HG03066 (cell line): ENCODE measurements at regions not wholly inside any gene's neighbourhood (a gene's known extent, or its start where the extent isn't known, plus 50 kb on each side); places are given as distances from the start of the nearest gene placed in this dataset.

Experiments used
- ATAC-seq: cut with Tn5 transposase; IDR thresholded peaks from one replicate; pipeline ENCODE4 v1.9.1; 2021; ENCODE audit warnings: low read depth; ENCODE audit not compliant: unreplicated experiment

GRCh38 chr2:198852248-198852647 lies 605.5 kb downstream of the SATB2 start:
- no peak for ATAC-seq

GRCh38 chr2:198825534-198825933 lies 632.2 kb downstream of the SATB2 start:
- ATAC-seq: no peak

GRCh38 chr2:198817536-198817935 lies 640.2 kb downstream of the SATB2 start:
- no peak for ATAC-seq

GRCh38 chr2:198815626-198816025 lies 642.1 kb downstream of the SATB2 start:
- no peak for ATAC-seq

DNA sequence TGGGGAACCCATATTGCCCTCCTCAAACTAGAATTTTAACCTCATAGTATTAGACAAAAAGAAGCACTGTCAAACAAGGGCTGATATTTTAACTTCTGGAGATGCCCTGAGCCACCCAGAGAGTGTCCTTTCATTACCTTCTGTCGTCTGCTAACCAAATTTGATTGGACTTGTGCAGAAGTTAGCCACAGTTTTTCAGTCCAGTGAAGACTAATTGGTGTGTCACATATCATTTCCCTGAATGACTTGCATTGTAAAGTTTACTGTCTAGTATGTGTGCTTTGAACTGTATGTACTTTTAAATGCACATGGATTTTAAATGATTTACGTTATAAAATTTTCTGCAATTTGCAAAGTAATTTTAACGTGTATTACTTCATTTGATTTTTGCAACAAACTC lies 646.5 kb downstream of the SATB2 start:
- ATAC-seq: no peak

DNA sequence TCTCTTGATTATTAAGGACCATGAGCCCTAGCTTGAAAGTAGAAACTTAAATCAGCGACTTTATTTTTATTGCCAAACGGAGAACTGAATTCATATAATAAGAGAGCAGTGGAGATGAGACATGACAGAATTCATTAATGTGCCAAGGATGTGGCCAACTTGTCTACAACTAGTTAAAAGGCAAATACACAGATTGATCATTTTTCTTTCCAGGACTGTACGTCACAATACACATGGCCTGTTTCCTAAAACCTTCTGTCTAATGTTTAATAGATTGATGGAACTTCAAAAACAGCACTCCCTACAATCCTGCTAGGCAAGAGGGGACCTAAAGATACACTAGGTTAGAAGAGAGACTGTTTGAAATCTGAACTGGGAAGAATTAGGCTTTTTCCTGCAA lies 647.8 kb downstream of the SATB2 start:
- no peak for ATAC-seq

- no peak for ATAC-seq
These were observed 650.6 kb downstream of the SATB2 start for GRCh38 chr2:198807131-198807530.

DNA sequence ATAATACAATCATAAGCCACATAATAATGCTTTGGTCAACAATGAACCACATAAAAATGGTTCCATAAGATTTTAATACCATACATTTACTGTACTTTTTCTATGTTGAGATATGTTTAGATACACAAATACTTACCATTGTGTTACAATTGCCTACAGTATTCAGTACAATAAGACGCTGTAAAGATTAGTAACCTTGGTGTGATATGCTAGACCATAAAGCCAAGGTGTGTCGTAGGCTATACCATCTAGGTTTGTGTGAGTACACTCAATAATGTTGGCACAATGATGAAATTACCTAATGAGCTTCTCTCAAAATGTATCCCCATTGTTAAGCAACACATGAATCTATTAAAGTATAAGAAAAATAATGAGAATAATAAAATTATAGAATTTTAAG lies 662.3 kb downstream of the SATB2 start:
- ATAC-seq: no peak

- ATAC-seq: no peak
These were observed 666.1 kb downstream of the SATB2 start for GRCh38 chr2:198791623-198792022.

- ATAC-seq: no peak
These were observed 669.1 kb downstream of the SATB2 start for GRCh38 chr2:198788676-198789075.

GRCh38 chr2:198782734-198783133 lies 675.0 kb downstream of the SATB2 start:
- no peak for ATAC-seq

GRCh38 chr2:198776616-198777406 lies 680.9 kb downstream of the SATB2 start:
- ATAC-seq: no peak

DNA sequence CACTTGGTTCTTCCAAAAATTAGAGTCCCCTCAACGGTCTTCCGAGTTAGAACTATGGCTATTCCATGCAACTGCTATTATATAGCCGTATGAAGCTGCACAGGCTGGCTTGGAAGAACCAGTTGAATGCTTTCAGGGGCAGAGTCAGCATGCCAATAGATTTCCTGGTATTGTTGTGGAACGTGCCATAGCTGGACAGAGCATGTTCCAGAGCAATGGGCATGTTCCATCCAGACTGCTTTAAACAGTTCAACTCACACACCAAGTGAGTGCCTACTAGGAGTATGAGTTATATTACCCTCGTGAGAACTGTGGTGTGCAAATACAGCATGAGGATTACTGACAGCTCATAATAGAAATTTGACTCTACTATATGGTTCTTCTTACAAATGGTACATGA lies 682.0 kb downstream of the SATB2 start:
- no peak for ATAC-seq

DNA sequence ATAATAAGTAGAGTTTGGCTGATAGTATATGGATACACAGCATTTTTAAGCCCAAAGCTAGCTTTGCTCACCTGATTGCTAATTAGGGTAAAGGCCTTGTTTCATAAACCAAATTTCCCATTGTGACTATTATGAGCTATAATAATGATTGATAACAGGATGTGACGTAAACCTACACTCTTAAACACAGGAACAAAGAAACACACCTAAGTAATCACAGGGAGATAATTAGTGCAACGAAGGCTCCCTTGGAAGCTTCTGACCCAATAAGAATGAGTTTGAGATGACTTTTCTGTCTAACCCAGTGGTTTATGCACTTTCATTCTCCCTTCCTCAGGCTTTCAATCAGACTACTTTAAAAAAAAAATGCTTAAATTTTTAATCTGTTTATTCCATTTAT lies 683.2 kb downstream of the SATB2 start:
- no peak for ATAC-seq

GRCh38 chr2:198767694-198768093 lies 690.0 kb downstream of the SATB2 start:
- no peak for ATAC-seq

DNA sequence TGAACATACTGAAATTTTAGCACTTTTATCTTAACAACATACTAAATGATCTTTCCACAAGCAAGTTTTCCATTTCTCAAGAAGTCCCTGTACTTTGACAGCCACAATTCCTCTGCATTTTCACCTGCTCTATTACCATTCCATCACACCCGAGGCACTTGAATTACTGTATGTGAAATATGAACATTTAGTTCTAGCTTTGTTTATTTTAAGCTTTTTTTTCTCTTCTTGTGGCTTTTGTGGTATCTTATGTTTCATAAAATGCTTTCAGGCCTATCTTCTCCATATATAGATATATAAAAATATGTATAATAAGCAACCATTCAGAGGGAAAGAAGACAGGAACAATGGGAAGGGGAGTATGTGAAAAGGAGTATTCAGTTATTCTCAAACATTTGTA lies 693.9 kb downstream of the SATB2 start:
- ATAC-seq: no peak

GRCh38 chr2:198762441-198762840 lies 695.3 kb downstream of the SATB2 start:
- ATAC-seq: no peak

DNA sequence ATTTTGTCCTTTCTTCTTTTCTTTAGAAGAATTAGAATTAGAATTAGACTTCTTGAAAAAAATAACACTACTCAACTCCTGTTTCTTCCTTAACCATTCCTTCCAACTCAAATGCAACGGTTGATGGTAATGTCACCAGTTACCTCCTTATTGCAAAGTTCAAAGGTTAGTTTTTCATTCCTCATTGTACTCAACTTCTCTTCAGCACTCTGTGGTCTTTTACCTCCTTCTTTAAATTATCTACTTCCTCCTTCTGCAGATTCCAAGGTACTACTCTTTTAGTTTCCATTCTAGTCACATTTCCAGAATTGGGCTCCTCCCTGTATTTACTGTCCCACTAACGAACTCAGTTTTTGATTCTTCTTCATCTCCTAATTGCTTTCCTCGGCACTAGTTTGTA lies 700.7 kb downstream of the SATB2 start:
- ATAC-seq: no peak

DNA sequence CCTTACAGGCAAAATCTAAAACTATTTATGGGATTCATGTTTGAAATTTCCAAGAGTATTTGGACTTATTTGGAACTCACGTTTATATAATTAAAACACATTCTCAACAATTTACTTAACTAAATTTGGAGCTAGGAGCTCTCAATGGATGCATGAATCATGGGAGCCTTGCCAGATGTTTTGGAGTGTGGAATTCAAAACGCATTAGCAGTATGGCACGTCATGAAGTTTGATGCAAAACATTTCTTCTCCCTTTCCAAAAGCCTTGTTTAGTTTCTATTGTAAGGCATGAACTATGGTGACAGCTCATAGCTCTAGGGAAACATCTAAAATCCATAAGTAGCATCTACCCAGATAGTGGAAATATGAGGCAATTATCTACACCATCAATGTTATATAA lies 701.6 kb downstream of the SATB2 start:
- ATAC-seq: no peak

- no peak for ATAC-seq
These were observed 704.6 kb downstream of the SATB2 start for GRCh38 chr2:198753101-198753500.

DNA sequence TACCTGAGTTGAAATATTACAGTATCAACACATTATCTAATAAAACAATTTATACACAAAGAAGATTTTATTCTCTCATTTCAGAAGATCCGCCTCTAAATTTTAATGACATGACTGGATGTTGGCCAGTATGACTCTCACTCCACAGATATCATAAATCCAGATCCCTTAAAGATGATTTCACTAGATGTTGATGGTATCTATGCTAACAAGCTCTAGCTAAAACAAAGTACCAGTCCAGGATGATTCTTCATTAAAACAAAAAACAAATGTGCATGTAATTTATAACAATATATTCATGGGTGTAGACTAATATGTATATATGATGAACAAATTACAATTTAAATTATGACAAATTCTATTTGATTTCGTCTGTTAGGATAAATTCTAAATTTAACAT lies 708.4 kb downstream of the SATB2 start:
- no peak for ATAC-seq

DNA sequence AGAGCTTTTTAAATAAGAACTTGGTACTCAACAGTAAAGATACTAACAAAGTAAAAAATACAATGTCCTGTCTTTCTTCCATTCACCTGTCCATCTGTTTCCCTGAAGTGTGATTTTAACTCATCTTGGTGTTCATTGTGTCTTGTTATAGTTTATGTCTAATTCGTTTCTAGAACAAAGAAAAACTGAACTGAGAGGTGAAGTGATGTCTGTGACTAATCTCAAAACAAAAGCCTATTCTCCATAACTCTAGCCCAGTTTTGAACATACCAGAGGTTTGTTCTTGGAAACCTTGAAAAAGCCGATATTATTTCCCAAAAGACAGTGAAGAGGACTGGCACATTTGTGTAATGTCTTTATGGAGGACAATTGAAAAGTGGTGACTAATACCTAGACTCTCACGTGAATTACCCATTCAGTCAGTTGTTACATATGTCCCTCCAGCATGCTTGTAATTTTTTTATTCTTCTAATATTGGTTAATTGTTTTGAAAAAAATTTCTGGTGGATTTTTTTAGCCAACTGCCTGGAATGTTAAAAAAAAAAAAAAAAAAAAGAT lies 725.8 kb downstream of the SATB2 start:
- ATAC-seq: no peak
